ENCODE measurements at regions not wholly inside any gene's neighbourhood (a gene's known extent, or its start where the extent isn't known, plus 50 kb on each side); places are given as distances from the start of the nearest gene placed in this dataset.

DNA sequence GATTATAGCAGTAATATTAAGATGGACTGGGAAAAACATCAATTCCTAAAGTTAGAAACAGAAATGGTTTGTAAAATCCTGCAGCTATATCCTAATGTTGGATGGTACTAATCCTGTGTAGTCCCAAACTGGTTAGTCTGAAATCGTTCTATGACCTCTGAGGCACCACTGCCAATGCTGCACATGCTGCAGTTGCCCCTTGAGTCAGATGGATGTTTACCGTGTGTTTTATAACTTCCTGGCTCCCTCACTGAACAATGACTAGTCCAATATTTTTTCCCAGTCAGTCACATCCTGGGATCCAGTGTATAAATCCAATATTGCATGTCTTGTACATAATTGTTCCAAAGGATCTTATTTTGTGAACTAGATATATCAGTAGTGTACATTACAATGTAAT is 226.7 kb upstream of the PKDCC start:
- no peaks in the 10 kb centered on the region for H4K20me1 ChIP-seq (ENCODE audit: control insufficient read depth, insufficient read depth)
- no peaks in the 10 kb centered on the region for H3K9me3 ChIP-seq (replicated peaks; ENCODE audit: control insufficient read depth, insufficient read depth, low read length)
- ChIA-PET RAD21 (ENCODE audit: unreplicated experiment) (no interaction called here), CTCF (no interaction called here), POLR2A (no interaction called here), SMC1A (ENCODE audit: uncharacterized antibody, unreplicated experiment) (interaction anchor here (1.1 kb wide), 1 partner anchor 9 kb away, joined by 3 read pairs; no protein-coding TSS in a partner anchor)
- H3K79me2 ChIP-seq (ENCODE audit: control insufficient read depth, insufficient read depth, low read length): no peaks in the 10 kb centered on the region
- no peaks in the 10 kb centered on the region for H3K4me1 ChIP-seq (ENCODE audit: control insufficient read depth, insufficient read depth, low read length)
- no peak overlapping the region for H3K4me2 ChIP-seq (ENCODE audit: control insufficient read depth, insufficient read depth)
- 0% methylated on average over 2 of the region's 2 CpGs for WGBS (ENCODE audit: insufficient coverage, insufficient replicate concordance, low lambda C conversion rate, missing lambda C conversion rate)
- no peak for DNase-seq (ENCODE audit: low read depth, low spot score)
- no peaks in the 10 kb centered on the region; a peak in 1 of 4 replicates for H3K27me3 ChIP-seq (replicated peaks in 1 of 2; ENCODE audit: control insufficient read depth in 2 of 2, insufficient read depth in 2 of 2, low read length in 1 of 2)
- H3K36me3 ChIP-seq (ENCODE audit: control insufficient read depth in 2 of 2, insufficient read depth in 2 of 2, low read length in 1 of 2): no peaks in the 10 kb centered on the region
- no peak overlapping the region for H3K9ac ChIP-seq (ENCODE audit: control insufficient read depth, insufficient read depth, low read length)
- no peak for FAIRE-seq
- intact Hi-C loops (cut with micrococcal nuclease; ENCODE audit: unreplicated experiment): no loop called here
- BruUV-seq (replicated peaks): no TSS peak
- ATAC-seq: no peak
- in situ Hi-C loops (cut with MboI): no loop called here
- H3K4me3 ChIP-seq: no peak overlapping the region
- TF ChIP-seq ZBED1 (IDR thresholded peaks at IDR 0.05; ENCODE audit: borderline replicate concordance): no peak
- TF ChIP-seq NFXL1 (IDR thresholded peaks at IDR 0.05; ENCODE audit: borderline replicate concordance): no peak
- TF ChIP-seq, protein P1, sequence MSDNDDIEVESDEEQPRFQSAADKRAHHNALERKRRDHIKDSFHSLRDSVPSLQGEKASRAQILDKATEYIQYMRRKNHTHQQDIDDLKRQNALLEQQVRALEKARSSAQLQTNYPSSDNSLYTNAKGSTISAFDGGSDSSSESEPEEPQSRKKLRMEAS (IDR thresholded peaks at IDR 0.05; ENCODE audit: low read depth, low read length): no peak
- TF ChIP-seq HCFC1 (IDR thresholded peaks at IDR 0.05; ENCODE audit: low read length): no peak
- TF ChIP-seq, protein P2, sequence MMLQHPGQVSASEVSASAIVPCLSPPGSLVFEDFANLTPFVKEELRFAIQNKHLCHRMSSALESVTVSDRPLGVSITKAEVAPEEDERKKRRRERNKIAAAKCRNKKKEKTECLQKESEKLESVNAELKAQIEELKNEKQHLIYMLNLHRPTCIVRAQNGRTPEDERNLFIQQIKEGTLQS (IDR thresholded peaks at IDR 0.05; ENCODE audit: borderline replicate concordance, extremely low read depth, low read depth, low read length): no peak
- TF ChIP-seq, protein P3, sequence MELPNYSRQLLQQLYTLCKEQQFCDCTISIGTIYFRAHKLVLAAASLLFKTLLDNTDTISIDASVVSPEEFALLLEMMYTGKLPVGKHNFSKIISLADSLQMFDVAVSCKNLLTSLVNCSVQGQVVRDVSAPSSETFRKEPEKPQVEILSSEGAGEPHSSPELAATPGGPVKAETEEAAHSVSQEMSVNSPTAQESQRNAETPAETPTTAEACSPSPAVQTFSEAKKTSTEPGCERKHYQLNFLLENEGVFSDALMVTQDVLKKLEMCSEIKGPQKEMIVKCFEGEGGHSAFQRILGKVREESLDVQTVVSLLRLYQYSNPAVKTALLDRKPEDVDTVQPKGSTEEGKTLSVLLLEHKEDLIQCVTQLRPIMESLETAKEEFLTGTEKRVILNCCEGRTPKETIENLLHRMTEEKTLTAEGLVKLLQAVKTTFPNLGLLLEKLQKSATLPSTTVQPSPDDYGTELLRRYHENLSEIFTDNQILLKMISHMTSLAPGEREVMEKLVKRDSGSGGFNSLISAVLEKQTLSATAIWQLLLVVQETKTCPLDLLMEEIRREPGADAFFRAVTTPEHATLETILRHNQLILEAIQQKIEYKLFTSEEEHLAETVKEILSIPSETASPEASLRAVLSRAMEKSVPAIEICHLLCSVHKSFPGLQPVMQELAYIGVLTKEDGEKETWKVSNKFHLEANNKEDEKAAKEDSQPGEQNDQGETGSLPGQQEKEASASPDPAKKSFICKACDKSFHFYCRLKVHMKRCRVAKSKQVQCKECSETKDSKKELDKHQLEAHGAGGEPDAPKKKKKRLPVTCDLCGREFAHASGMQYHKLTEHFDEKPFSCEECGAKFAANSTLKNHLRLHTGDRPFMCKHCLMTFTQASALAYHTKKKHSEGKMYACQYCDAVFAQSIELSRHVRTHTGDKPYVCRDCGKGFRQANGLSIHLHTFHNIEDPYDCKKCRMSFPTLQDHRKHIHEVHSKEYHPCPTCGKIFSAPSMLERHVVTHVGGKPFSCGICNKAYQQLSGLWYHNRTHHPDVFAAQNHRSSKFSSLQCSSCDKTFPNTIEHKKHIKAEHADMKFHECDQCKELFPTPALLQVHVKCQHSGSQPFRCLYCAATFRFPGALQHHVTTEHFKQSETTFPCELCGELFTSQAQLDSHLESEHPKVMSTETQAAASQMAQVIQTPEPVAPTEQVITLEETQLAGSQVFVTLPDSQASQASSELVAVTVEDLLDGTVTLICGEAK (IDR thresholded peaks at IDR 0.05; ENCODE audit: borderline replicate concordance): no peak
- no peak for TF ChIP-seq POLR2A (IDR thresholded peaks at IDR 0.05; ENCODE audit: low read depth, low read length)
- TF ChIP-seq TCF12 (IDR thresholded peaks at IDR 0.05; ENCODE audit: low read depth, low read length): no peak
- TF ChIP-seq FOS (IDR thresholded peaks at IDR 0.05; ENCODE audit: borderline replicate concordance, extremely low read depth, insufficient read length): no peak
- no peak for TF ChIP-seq BACH1 (IDR thresholded peaks at IDR 0.05; ENCODE audit: borderline replicate concordance)
- TF ChIP-seq MTA2 (IDR thresholded peaks at IDR 0.05; ENCODE audit: low read depth): no peak
- no peak for TF ChIP-seq BCL11A (IDR thresholded peaks at IDR 0.05; ENCODE audit: low read depth, low read length)
- TF ChIP-seq EED (IDR thresholded peaks at IDR 0.05; ENCODE audit: low read depth): no peak
- TF ChIP-seq STAT3 (IDR thresholded peaks at IDR 0.05; ENCODE audit: low read depth, low read length): no peak
- TF ChIP-seq, protein P4, sequence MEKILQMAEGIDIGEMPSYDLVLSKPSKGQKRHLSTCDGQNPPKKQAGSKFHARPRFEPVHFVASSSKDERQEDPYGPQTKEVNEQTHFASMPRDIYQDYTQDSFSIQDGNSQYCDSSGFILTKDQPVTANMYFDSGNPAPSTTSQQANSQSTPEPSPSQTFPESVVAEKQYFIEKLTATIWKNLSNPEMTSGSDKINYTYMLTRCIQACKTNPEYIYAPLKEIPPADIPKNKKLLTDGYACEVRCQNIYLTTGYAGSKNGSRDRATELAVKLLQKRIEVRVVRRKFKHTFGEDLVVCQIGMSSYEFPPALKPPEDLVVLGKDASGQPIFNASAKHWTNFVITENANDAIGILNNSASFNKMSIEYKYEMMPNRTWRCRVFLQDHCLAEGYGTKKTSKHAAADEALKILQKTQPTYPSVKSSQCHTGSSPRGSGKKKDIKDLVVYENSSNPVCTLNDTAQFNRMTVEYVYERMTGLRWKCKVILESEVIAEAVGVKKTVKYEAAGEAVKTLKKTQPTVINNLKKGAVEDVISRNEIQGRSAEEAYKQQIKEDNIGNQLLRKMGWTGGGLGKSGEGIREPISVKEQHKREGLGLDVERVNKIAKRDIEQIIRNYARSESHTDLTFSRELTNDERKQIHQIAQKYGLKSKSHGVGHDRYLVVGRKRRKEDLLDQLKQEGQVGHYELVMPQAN (conservative IDR thresholded peaks at IDR 0.05): no peak
- H3K27ac ChIP-seq (ENCODE audit: control insufficient read depth, insufficient read depth): no peak overlapping the region
- H2AFZ ChIP-seq (ENCODE audit: control insufficient read depth, low read depth, low read length): no peak overlapping the region

All from GM12878 (cell line).